CD14-positive monocyte (primary cell): ENCODE measurements at regions not wholly inside any gene's neighbourhood (a gene's known extent, or its start where the extent isn't known, plus 50 kb on each side); places are given as distances from the start of the nearest gene placed in this dataset.

Experiments used
- DNase-seq, 3 donors: peaks; one replicate each; pipeline ENCODE4 v3.0.0-alpha.2; 2011 to 2022
- H2AFZ ChIP-seq: 2 replicates; pipeline ENCODE4 v1.6.0; 2012; ENCODE audit warnings: mild to moderate bottlenecking, low read depth, low read length, inconsistent platforms; ENCODE audit not compliant: insufficient read depth, poor library complexity, severe bottlenecking
- H3K27ac ChIP-seq, 2 donors: 1 replicate in 1 of 2; 2 replicates in 1 of 2; pipeline ENCODE4 v1.5.1; 2012 to 2013; ENCODE audit warnings: low read length in 2 of 2, control low read depth in 1 of 2, inconsistent platforms in 1 of 2, low read depth in 1 of 2, mild to moderate bottlenecking in 1 of 2
- H3K27me3 ChIP-seq, 2 donors: one replicate each; pipeline versions ENCODE4 v1.6.0 to v1.6.1; 2011 to 2013; ENCODE audit warnings: low read length in 2 of 2; ENCODE audit not compliant: control insufficient read depth in 2 of 2, insufficient read depth in 2 of 2
- H3K36me3 ChIP-seq, 2 donors: replicated peaks in 1 of 2; 1 replicate in 1 of 2; 2 replicates in 1 of 2; pipeline versions ENCODE4 v1.5.1 to v1.6.1; 2012 to 2013; ENCODE audit warnings: low read length in 2 of 2, control low read depth in 1 of 2, inconsistent platforms in 1 of 2, mild to moderate bottlenecking in 1 of 2; ENCODE audit not compliant: insufficient read depth in 2 of 2, control insufficient read depth in 1 of 2
- H3K4me1 ChIP-seq, 2 donors: 1 replicate in 1 of 2; 2 replicates in 1 of 2; pipeline versions ENCODE4 v1.5.1 to v1.6.1; 2012 to 2013; ENCODE audit warnings: low read length in 2 of 2, control low read depth in 1 of 2, inconsistent platforms in 1 of 2, mild to moderate bottlenecking in 1 of 2, moderate library complexity in 1 of 2; ENCODE audit not compliant: insufficient read depth in 2 of 2, control insufficient read depth in 1 of 2
- H3K4me2 ChIP-seq: replicated peaks from 2 replicates; pipeline ENCODE3; 2012; ENCODE audit warnings: low read length, moderate library complexity, mild to moderate bottlenecking; ENCODE audit not compliant: poor library complexity, severe bottlenecking; ENCODE audit errors: extremely low read depth
- H3K4me3 ChIP-seq, 3 experiments: fragments of 200-600 bp in 1 of 3; sonication (generic) in 1 of 3; replicated peaks in 1 of 3; 1 replicate in 2 of 3; 2 replicates in 1 of 3; pipeline ENCODE4 v1.5.1; 2011 to 2013; ENCODE audit warnings: low read length in 3 of 3, mild to moderate bottlenecking in 3 of 3, control low read depth in 2 of 3, low read depth in 2 of 3, inconsistent platforms in 1 of 3, moderate library complexity in 1 of 3
- H3K79me2 ChIP-seq: 2 replicates; pipeline ENCODE4 v1.6.0; 2012; ENCODE audit warnings: mild to moderate bottlenecking, control low read depth, inconsistent platforms, low read length, moderate library complexity; ENCODE audit not compliant: insufficient read depth
- H3K9ac ChIP-seq: 2 replicates; pipeline ENCODE4 v1.6.0; 2017; ENCODE audit warnings: low read length, mild to moderate bottlenecking; ENCODE audit not compliant: insufficient read depth, poor library complexity, severe bottlenecking
- H3K9me3 ChIP-seq, 2 donors: replicated peaks in 1 of 2; 1 replicate in 1 of 2; 2 replicates in 1 of 2; pipeline versions ENCODE4 v1.5.1 to v1.6.1; 2012 to 2013; ENCODE audit warnings: low read length in 2 of 2, control low read depth in 1 of 2; ENCODE audit not compliant: control insufficient read depth in 1 of 2, insufficient read depth in 1 of 2
- H4K20me1 ChIP-seq: 2 replicates; pipeline ENCODE4 v1.6.0; 2012; ENCODE audit warnings: mild to moderate bottlenecking, low read length, control low read depth, moderate library complexity; ENCODE audit not compliant: insufficient read depth
- H3K27ac Mint-ChIP-seq, 7 donors: one replicate each; pipeline ENCODE4 v1.8.0; 2020; ENCODE audit warnings: mild to moderate bottlenecking in 7 of 7, mixed read lengths in 7 of 7, moderate library complexity in 6 of 7, inconsistent platforms in 2 of 7
- H3K27me3 Mint-ChIP-seq, 3 donors: one replicate each; pipeline ENCODE4 v1.8.0; 2021 to 2022; ENCODE audit warnings: low read depth in 3 of 3, mild to moderate bottlenecking in 3 of 3, mixed read lengths in 3 of 3, moderate library complexity in 3 of 3, inconsistent platforms in 1 of 3
- H3K36me3 Mint-ChIP-seq, 2 donors: one replicate each; pipeline ENCODE4 v1.8.0; 2020; ENCODE audit warnings: mixed read lengths in 2 of 2, inconsistent platforms in 1 of 2, mild to moderate bottlenecking in 1 of 2
- H3K4me1 Mint-ChIP-seq: one replicate; pipeline ENCODE4 v1.8.0; 2020; ENCODE audit warnings: mild to moderate bottlenecking, mixed read lengths
- H3K4me3 Mint-ChIP-seq, 2 donors: one replicate each; pipeline ENCODE4 v1.8.0; 2020; ENCODE audit warnings: mild to moderate bottlenecking in 2 of 2, mixed read lengths in 2 of 2, moderate library complexity in 1 of 2
- H3K9me3 Mint-ChIP-seq, 7 donors: one replicate each; pipeline ENCODE4 v1.8.0; 2020 to 2022; ENCODE audit warnings: mixed read lengths in 7 of 7, mild to moderate bottlenecking in 6 of 7, moderate library complexity in 6 of 7, inconsistent platforms in 2 of 7
- WGBS: methylation state at CpG from one replicate; pipeline ENCODE4 v1.1.5; 2013; ENCODE audit warnings: missing lambda C conversion rate; ENCODE audit not compliant: insufficient coverage; 5-methylcytosine and 5-hydroxymethylcytosine counted together
- intact Hi-C, 2 donors: fragments of 100-400 bp; cut with micrococcal nuclease; formaldehyde crosslinking; loops; one replicate each; pipeline versions ENCODE4 v1.15.0 to v1.15.1; 2023
- TF ChIP-seq, protein P1 (sequence below): fragments of 200-600 bp; IDR thresholded peaks from one replicate; pipeline ENCODE4 v1.8.0; 2022; ENCODE audit warnings: antibody characterized with exemption, mild to moderate bottlenecking

DNA sequence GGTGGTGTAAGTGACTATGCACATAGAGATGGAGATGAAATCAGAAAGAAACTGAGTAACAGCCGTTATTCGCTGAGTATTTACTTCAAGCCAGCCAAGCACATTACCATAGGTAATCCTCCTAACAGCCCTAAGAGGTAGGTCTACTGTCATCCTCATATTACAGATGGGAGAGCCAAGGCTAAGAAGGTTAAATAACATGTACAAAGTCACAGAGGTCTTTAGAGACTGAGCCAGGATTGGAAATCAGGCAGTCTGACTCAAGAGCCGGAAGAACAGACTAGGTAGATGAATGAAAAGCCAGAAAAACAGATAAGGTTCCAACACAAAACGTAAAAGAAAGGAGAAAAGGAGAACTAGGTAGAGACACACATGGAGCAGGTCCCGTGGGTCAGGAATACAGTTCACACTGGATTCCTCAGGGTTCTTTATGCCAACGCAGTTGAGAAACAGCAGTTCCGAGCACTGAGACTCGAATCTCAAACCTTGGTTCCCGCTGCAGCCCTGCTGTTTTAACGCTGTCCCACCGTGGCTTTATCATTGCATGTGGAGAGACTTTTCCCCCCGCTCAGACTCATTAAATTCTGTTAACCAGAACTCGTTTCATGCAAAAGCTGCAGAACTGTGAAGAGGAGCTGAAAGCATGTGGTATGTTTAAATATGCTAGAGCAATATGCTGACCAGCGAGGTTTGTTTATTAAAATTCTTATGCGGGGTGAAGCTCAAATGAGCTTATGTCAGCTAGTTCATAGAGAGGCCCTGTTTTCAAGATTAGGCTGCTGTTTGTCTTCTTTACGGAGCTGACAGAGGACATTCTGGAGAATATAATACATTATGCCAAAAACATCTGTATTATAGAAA lies 537.9 kb downstream of the CD83 start:
- no peaks in the 10 kb centered on the region for H3K9me3 ChIP-seq
- peak overlapping the region in 6 of 7 donors; percentile 78 to 98 (median 88) for H3K27ac Mint-ChIP-seq
- no peaks in the 10 kb centered on the region for H3K79me2 ChIP-seq
- peak overlapping the region in 1 of 2 donors; percentile 15 for H3K4me3 Mint-ChIP-seq
- peak overlapping the region in 1 of 2 donors; percentile 87 for H3K27ac ChIP-seq
- H3K36me3 Mint-ChIP-seq: peaks cover 0 to 8% of the 10 kb centered on the region in 2 donors
- peaks cover 42 to 50% of the 10 kb centered on the region in 2 donors for H3K4me1 ChIP-seq
- H4K20me1 ChIP-seq: no peaks in the 10 kb centered on the region
- H3K36me3 ChIP-seq: no peaks in the 10 kb centered on the region
- peaks cover 47% of the 10 kb centered on the region for H3K4me1 Mint-ChIP-seq
- peak overlapping the region; percentile 28 for H3K9ac ChIP-seq
- peaks cover 0 to 3% (median 0%) of the 10 kb centered on the region in 7 donors for H3K9me3 Mint-ChIP-seq
- H3K4me3 ChIP-seq: no peak overlapping the region
- TF ChIP-seq, protein P1, sequence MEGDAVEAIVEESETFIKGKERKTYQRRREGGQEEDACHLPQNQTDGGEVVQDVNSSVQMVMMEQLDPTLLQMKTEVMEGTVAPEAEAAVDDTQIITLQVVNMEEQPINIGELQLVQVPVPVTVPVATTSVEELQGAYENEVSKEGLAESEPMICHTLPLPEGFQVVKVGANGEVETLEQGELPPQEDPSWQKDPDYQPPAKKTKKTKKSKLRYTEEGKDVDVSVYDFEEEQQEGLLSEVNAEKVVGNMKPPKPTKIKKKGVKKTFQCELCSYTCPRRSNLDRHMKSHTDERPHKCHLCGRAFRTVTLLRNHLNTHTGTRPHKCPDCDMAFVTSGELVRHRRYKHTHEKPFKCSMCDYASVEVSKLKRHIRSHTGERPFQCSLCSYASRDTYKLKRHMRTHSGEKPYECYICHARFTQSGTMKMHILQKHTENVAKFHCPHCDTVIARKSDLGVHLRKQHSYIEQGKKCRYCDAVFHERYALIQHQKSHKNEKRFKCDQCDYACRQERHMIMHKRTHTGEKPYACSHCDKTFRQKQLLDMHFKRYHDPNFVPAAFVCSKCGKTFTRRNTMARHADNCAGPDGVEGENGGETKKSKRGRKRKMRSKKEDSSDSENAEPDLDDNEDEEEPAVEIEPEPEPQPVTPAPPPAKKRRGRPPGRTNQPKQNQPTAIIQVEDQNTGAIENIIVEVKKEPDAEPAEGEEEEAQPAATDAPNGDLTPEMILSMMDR: no peak
- H3K27me3 Mint-ChIP-seq: peaks cover 0 to 2% (median 0%) of the 10 kb centered on the region in 3 donors
- intact Hi-C loops: no loop called here
- no peaks in the 10 kb centered on the region for H3K27me3 ChIP-seq
- H2AFZ ChIP-seq: peak overlapping the region; percentile 2
- DNase-seq: no peak
- peak overlapping the region; percentile 14 for H3K4me2 ChIP-seq
- WGBS: 68% methylated on average over 10 of the region's 16 CpGs

DNA sequence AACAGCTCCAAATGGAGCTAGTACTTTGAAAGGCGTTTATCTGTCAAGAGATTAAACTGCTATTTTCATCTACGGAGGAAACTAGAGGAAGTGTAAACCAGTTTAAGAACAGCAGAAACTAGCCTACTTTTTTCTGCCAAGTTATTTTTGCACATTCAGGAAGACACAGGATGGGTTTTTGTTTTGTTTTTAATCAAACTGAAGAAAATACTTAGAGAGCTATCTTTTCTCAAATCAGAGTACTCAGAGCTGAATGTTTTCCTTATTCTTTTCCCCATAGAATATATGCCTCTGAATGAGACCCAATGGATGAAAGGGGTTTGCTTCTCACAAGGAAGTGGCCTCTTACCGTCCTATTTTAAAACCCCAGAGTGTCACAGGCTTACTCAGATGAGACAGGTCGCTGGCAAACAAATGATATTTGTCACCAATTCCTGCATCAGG lies 538.5 kb downstream of the CD83 start:
- intact Hi-C loops: no loop called here
- H3K4me3 Mint-ChIP-seq: peak overlapping the region in 1 of 2 donors; percentile 15
- peak overlapping the region; percentile 2 for H2AFZ ChIP-seq

More for the DNA sequence above, 538.5 kb downstream of the CD83 start:
- Histone ChIP-seq H3K36me3 (no peaks in the 10 kb centered on the region), H4K20me1 (no peaks in the 10 kb centered on the region), H3K27me3 (no peaks in the 10 kb centered on the region), H3K4me3 (no peak overlapping the region), H3K4me1 (peaks cover 48 to 56% of the 10 kb centered on the region in 2 donors), H3K27ac (peak overlapping the region in 1 of 2 donors; percentile 87), H3K79me2 (no peaks in the 10 kb centered on the region), H3K9ac (peak overlapping the region; percentile 47), H3K4me2 (peak overlapping the region; percentile 14), H3K9me3 (no peaks in the 10 kb centered on the region)
- Mint-ChIP-seq H3K36me3 (peaks cover 0 to 8% of the 10 kb centered on the region in 2 donors), H3K27ac (peak overlapping the region; percentile 78 to 98 (median 89)), H3K27me3 (peaks cover 0 to 2% (median 0%) of the 10 kb centered on the region in 3 donors), H3K4me1 (peaks cover 47% of the 10 kb centered on the region), H3K9me3 (peaks cover 0 to 3% (median 0%) of the 10 kb centered on the region in 7 donors)
- TF ChIP-seq, protein P1: no peak
- no CpG with 5 or more reads among the region's 4 CpGs for WGBS
- DNase-seq: peak; percentile 68 to 83 (median 71)
